ENCODE measurements at regions not wholly inside any gene's neighbourhood (a gene's known extent, or its start where the extent isn't known, plus 50 kb on each side); places are given as distances from the start of the nearest gene placed in this dataset.

- no peak for DNase-seq (ENCODE audit: low spot score)
- no peak overlapping the region for H3K27ac ChIP-seq
- TF ChIP-seq, protein P1, sequence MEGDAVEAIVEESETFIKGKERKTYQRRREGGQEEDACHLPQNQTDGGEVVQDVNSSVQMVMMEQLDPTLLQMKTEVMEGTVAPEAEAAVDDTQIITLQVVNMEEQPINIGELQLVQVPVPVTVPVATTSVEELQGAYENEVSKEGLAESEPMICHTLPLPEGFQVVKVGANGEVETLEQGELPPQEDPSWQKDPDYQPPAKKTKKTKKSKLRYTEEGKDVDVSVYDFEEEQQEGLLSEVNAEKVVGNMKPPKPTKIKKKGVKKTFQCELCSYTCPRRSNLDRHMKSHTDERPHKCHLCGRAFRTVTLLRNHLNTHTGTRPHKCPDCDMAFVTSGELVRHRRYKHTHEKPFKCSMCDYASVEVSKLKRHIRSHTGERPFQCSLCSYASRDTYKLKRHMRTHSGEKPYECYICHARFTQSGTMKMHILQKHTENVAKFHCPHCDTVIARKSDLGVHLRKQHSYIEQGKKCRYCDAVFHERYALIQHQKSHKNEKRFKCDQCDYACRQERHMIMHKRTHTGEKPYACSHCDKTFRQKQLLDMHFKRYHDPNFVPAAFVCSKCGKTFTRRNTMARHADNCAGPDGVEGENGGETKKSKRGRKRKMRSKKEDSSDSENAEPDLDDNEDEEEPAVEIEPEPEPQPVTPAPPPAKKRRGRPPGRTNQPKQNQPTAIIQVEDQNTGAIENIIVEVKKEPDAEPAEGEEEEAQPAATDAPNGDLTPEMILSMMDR (conservative IDR thresholded peaks at IDR 0.05; ENCODE audit: low read depth): no peak
- POLR2A ChIA-PET (ENCODE audit: low non-redundant PET): no interaction called here
- CTCF ChIA-PET: no interaction called here
These were observed 102.6 kb upstream of the KRR1 start for GRCh38 chr12:75613981-75614380.

GRCh38 chr12:75611041-75611440 lies 99.6 kb upstream of the KRR1 start:
- CTCF ChIA-PET: interaction anchor here (0.6 kb wide), 1 partner anchor 29 kb away, joined by 4 read pairs; no protein-coding TSS in a partner anchor

DNA sequence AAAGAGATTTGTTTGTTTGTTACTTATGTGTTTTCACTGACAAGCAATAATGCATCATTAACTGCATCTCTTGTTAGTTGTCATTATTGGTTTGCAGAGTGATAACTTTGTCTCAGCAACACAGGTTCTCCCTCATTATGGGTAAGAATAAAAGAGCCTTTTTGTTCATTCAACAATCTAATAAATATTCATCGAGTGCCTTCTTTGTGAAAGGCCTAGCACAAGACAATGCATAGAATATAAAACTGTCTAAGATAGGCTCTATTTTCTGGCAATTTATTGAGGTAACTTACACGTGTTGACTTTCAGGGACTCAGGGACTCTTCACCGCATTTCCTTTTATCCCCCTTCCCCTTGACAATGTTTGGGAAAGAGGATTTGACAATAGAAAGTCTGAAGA lies 95.5 kb upstream of the KRR1 start:
- TF ChIP-seq, protein P1 (conservative IDR thresholded peaks at IDR 0.05; ENCODE audit: low read depth): no peak
- H3K27ac ChIP-seq: no peak overlapping the region
- CTCF ChIA-PET: no interaction called here
- DNase-seq (ENCODE audit: low spot score): no peak
- POLR2A ChIA-PET (ENCODE audit: low non-redundant PET): no interaction called here

More at GRCh38 chr12:75611041-75611440, 99.6 kb upstream of the KRR1 start:
- H3K27ac ChIP-seq: no peak overlapping the region
- TF ChIP-seq, protein P1 (conservative IDR thresholded peaks at IDR 0.05; ENCODE audit: low read depth): no peak
- POLR2A ChIA-PET (ENCODE audit: low non-redundant PET): no interaction called here
- DNase-seq (ENCODE audit: low spot score): no peak

GRCh38 chr12:75606151-75606550 lies 94.7 kb upstream of the KRR1 start:
- CTCF ChIA-PET: no interaction called here
- POLR2A ChIA-PET (ENCODE audit: low non-redundant PET): no interaction called here
- DNase-seq (ENCODE audit: low spot score): no peak
- H3K27ac ChIP-seq: no peak overlapping the region
- TF ChIP-seq, protein P1 (conservative IDR thresholded peaks at IDR 0.05; ENCODE audit: low read depth): no peak

- ChIA-PET POLR2A (ENCODE audit: low non-redundant PET) (no interaction called here), CTCF (no interaction called here)
- TF ChIP-seq, protein P1 (conservative IDR thresholded peaks at IDR 0.05; ENCODE audit: low read depth): no peak
- no peak overlapping the region for H3K27ac ChIP-seq
- no peak for DNase-seq (ENCODE audit: low spot score)
These were observed 92.1 kb upstream of the KRR1 start for GRCh38 chr12:75603475-75603874.

- ChIA-PET POLR2A (ENCODE audit: low non-redundant PET) (no interaction called here), CTCF (no interaction called here)
- TF ChIP-seq, protein P1 (conservative IDR thresholded peaks at IDR 0.05; ENCODE audit: low read depth): no peak
- no peak for DNase-seq (ENCODE audit: low spot score)
- H3K27ac ChIP-seq: no peak overlapping the region
These were observed 90.7 kb upstream of the KRR1 start for GRCh38 chr12:75602106-75602505.

DNA sequence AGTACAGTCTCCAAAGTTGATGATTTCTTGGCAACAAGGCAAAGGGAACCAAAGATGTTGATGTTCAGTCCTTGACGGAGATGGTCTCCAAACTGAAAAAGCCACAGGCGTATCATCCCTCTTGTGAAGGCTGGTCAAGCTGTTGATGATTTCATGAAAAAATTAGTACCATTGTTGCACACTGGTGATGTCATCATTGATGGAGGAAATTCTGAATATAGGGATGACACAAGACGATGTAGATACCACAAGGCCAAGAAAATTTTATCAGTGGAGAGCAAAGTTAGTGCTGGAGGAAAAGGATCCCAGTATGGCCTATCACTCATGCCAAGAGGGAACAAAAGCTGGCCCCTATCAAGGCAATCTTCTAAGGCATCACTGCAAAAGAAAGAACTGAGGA lies 88.7 kb upstream of the KRR1 start:
- no peak overlapping the region for H3K27ac ChIP-seq
- DNase-seq (ENCODE audit: low spot score): no peak
- ChIA-PET CTCF (no interaction called here), POLR2A (ENCODE audit: low non-redundant PET) (no interaction called here)
- TF ChIP-seq, protein P1 (conservative IDR thresholded peaks at IDR 0.05; ENCODE audit: low read depth): no peak

Measured in RWPE1 (cell line).